Stimulated activated naive B cell treated with anti-CD40 and anti-IgM and Interleukin-4, amounts not matched to agents 10 μg/mL and 1 μg/mL and 100 μg/mL, for 72 hours (primary cell): ENCODE measurements at regions not wholly inside any gene's neighbourhood (a gene's known extent, or its start where the extent isn't known, plus 50 kb on each side); places are given as distances from the start of the nearest gene placed in this dataset.

ENCODE experiments used
- ATAC-seq, 2 donors: fragments of 150-1000 bp; cut with Tn5 transposase; replicated peaks; 2 replicates each; pipeline ENCODE4 v1.10.0; 2021; ENCODE audit warnings: moderate library complexity in 1 of 2
- DNase-seq: peaks from one replicate; pipeline ENCODE4 v3.0.0; 2021
- H3K27ac Mint-ChIP-seq: one replicate; pipeline ENCODE4 v1.8.0; 2022; ENCODE audit warnings: mild to moderate bottlenecking, mixed read lengths
- H3K27me3 Mint-ChIP-seq, 2 donors: one replicate each; pipeline ENCODE4 v1.8.0; 2022; ENCODE audit warnings: mixed read lengths in 2 of 2
- H3K36me3 Mint-ChIP-seq, 2 donors: one replicate each; pipeline ENCODE4 v1.8.0; 2022; ENCODE audit warnings: mixed read lengths in 2 of 2, mild to moderate bottlenecking in 1 of 2
- H3K4me1 Mint-ChIP-seq, 2 donors: one replicate each; pipeline ENCODE4 v1.8.0; 2022; ENCODE audit warnings: mixed read lengths in 2 of 2, mild to moderate bottlenecking in 1 of 2
- H3K4me3 Mint-ChIP-seq, 2 donors: one replicate each; pipeline ENCODE4 v1.8.0; 2022; ENCODE audit warnings: mild to moderate bottlenecking in 2 of 2, mixed read lengths in 2 of 2, moderate library complexity in 1 of 2
- H3K9me3 Mint-ChIP-seq, 2 donors: one replicate each; pipeline ENCODE4 v1.8.0; 2022; ENCODE audit warnings: mixed read lengths in 2 of 2, mild to moderate bottlenecking in 1 of 2

GRCh38 chr1:227466039-227466645 is 97.2 kb upstream of the ZNF678 start:
- ATAC-seq (no peak), DNase-seq (no peak)
- H3K4me1 Mint-ChIP-seq = no peaks in the 10 kb centered on the region
- no peak overlapping the region for H3K4me3 Mint-ChIP-seq
- H3K9me3 Mint-ChIP-seq = peaks cover 5% of the 10 kb centered on the region in 2 donors
- peaks cover 3 to 5% of the 10 kb centered on the region in 2 donors for H3K36me3 Mint-ChIP-seq
- no peak overlapping the region for H3K27ac Mint-ChIP-seq
- peaks cover 6 to 8% of the 10 kb centered on the region in 2 donors for H3K27me3 Mint-ChIP-seq

- Mint-ChIP-seq H3K4me3 (no peak overlapping the region), H3K4me1 (no peaks in the 10 kb centered on the region), H3K27me3 (peaks cover 3 to 9% of the 10 kb centered on the region in 2 donors), H3K36me3 (peaks cover under 1 to 3% of the 10 kb centered on the region in 2 donors), H3K27ac (no peak overlapping the region), H3K9me3 (peaks cover 1 to 3% of the 10 kb centered on the region in 2 donors)
- ATAC-seq (no peak), DNase-seq (no peak)
Observed at GRCh38 chr1:227465256-227465655, 98.1 kb upstream of the ZNF678 start.

GRCh38 chr1:227459977-227460376 is 103.4 kb upstream of the ZNF678 start:
- Mint-ChIP-seq H3K36me3 (no peaks in the 10 kb centered on the region), H3K27ac (no peak overlapping the region), H3K4me1 (no peaks in the 10 kb centered on the region), H3K27me3 (peaks cover 15 to 29% of the 10 kb centered on the region in 2 donors), H3K4me3 (no peak overlapping the region), H3K9me3 (no peaks in the 10 kb centered on the region)
- ATAC-seq = no peak
- DNase-seq = no peak

- no peaks in the 10 kb centered on the region for H3K4me1 Mint-ChIP-seq
- DNase-seq (no peak), ATAC-seq (no peak)
- H3K27ac Mint-ChIP-seq = no peak overlapping the region
- H3K36me3 Mint-ChIP-seq = no peaks in the 10 kb centered on the region
- no peaks in the 10 kb centered on the region for H3K9me3 Mint-ChIP-seq
- H3K4me3 Mint-ChIP-seq = no peak overlapping the region
- peaks cover 21 to 34% of the 10 kb centered on the region in 2 donors for H3K27me3 Mint-ChIP-seq
Observed at GRCh38 chr1:227459326-227459841, 104.0 kb upstream of the ZNF678 start.

GRCh38 chr1:227454686-227455085 is 108.7 kb upstream of the ZNF678 start:
- Mint-ChIP-seq H3K27me3 (peaks cover 39 to 44% of the 10 kb centered on the region in 2 donors), H3K9me3 (no peaks in the 10 kb centered on the region), H3K4me3 (no peak overlapping the region), H3K4me1 (no peaks in the 10 kb centered on the region), H3K27ac (no peak overlapping the region), H3K36me3 (no peaks in the 10 kb centered on the region)
- no peak for DNase-seq
- ATAC-seq = no peak

- Mint-ChIP-seq H3K4me3 (no peak overlapping the region), H3K4me1 (peaks cover 2 to 5% of the 10 kb centered on the region in 2 donors), H3K27me3 (peaks cover 45% of the 10 kb centered on the region in 2 donors), H3K36me3 (no peaks in the 10 kb centered on the region), H3K27ac (no peak overlapping the region), H3K9me3 (peaks cover 0 to 2% of the 10 kb centered on the region in 2 donors)
- ATAC-seq = no peak
- no peak for DNase-seq
Observed at GRCh38 chr1:227453631-227454355, 109.6 kb upstream of the ZNF678 start.

- Mint-ChIP-seq H3K27me3 (peaks cover 56 to 61% of the 10 kb centered on the region in 2 donors), H3K9me3 (peaks cover 0 to 2% of the 10 kb centered on the region in 2 donors), H3K36me3 (no peaks in the 10 kb centered on the region), H3K4me3 (no peak overlapping the region), H3K27ac (no peak overlapping the region), H3K4me1 (peaks cover 2 to 5% of the 10 kb centered on the region in 2 donors)
- ATAC-seq (no peak), DNase-seq (no peak)
Observed at GRCh38 chr1:227451954-227452353, 111.4 kb upstream of the ZNF678 start.

GRCh38 chr1:227451057-227451456 is 112.3 kb upstream of the ZNF678 start:
- DNase-seq (no peak), ATAC-seq (no peak)
- Mint-ChIP-seq H3K36me3 (no peaks in the 10 kb centered on the region), H3K27ac (no peak overlapping the region), H3K4me3 (no peak overlapping the region), H3K27me3 (peaks cover 54 to 61% of the 10 kb centered on the region in 2 donors), H3K4me1 (peaks cover 2 to 5% of the 10 kb centered on the region in 2 donors), H3K9me3 (peaks cover 0 to 3% of the 10 kb centered on the region in 2 donors)

GRCh38 chr1:227450489-227450888 is 112.9 kb upstream of the ZNF678 start:
- Mint-ChIP-seq H3K4me3 (no peak overlapping the region), H3K9me3 (peaks cover 0 to 3% of the 10 kb centered on the region in 2 donors), H3K36me3 (no peaks in the 10 kb centered on the region), H3K27ac (no peak overlapping the region), H3K27me3 (peaks cover 56 to 62% of the 10 kb centered on the region in 2 donors), H3K4me1 (peaks cover 2 to 5% of the 10 kb centered on the region in 2 donors)
- DNase-seq (no peak), ATAC-seq (no peak)

GRCh38 chr1:227449741-227450441 is 113.5 kb upstream of the ZNF678 start:
- H3K9me3 Mint-ChIP-seq = peaks cover 0 to 3% of the 10 kb centered on the region in 2 donors
- no peak for DNase-seq
- no peaks in the 10 kb centered on the region for H3K36me3 Mint-ChIP-seq
- H3K4me3 Mint-ChIP-seq = no peak overlapping the region
- no peak for ATAC-seq
- H3K27me3 Mint-ChIP-seq = peaks cover 53 to 58% of the 10 kb centered on the region in 2 donors
- peaks cover 2 to 5% of the 10 kb centered on the region in 2 donors for H3K4me1 Mint-ChIP-seq
- no peak overlapping the region for H3K27ac Mint-ChIP-seq

- H3K27me3 Mint-ChIP-seq = peaks cover 44 to 51% of the 10 kb centered on the region in 2 donors
- DNase-seq (no peak), ATAC-seq (peak; percentile 65 to 82)
- H3K36me3 Mint-ChIP-seq = no peaks in the 10 kb centered on the region
- H3K4me3 Mint-ChIP-seq = no peak overlapping the region
- peaks cover 2 to 5% of the 10 kb centered on the region in 2 donors for H3K4me1 Mint-ChIP-seq
- peaks cover 0 to 3% of the 10 kb centered on the region in 2 donors for H3K9me3 Mint-ChIP-seq
- no peak overlapping the region for H3K27ac Mint-ChIP-seq
Observed at GRCh38 chr1:227449051-227449450, 114.3 kb upstream of the ZNF678 start.

GRCh38 chr1:227447531-227447990 is 115.8 kb upstream of the ZNF678 start:
- no peak overlapping the region for H3K27ac Mint-ChIP-seq
- H3K4me1 Mint-ChIP-seq = peaks cover 2 to 5% of the 10 kb centered on the region in 2 donors
- peaks cover 46 to 55% of the 10 kb centered on the region in 2 donors for H3K27me3 Mint-ChIP-seq
- H3K36me3 Mint-ChIP-seq = no peaks in the 10 kb centered on the region
- H3K4me3 Mint-ChIP-seq = no peak overlapping the region
- peaks cover 0 to 3% of the 10 kb centered on the region in 2 donors for H3K9me3 Mint-ChIP-seq
- no peak for DNase-seq
- no peak for ATAC-seq

GRCh38 chr1:227445746-227446145 is 117.6 kb upstream of the ZNF678 start:
- Mint-ChIP-seq H3K27me3 (peaks cover 41 to 50% of the 10 kb centered on the region in 2 donors), H3K9me3 (peaks cover 0 to 3% of the 10 kb centered on the region in 2 donors), H3K4me3 (no peak overlapping the region), H3K4me1 (peaks cover 2 to 5% of the 10 kb centered on the region in 2 donors), H3K36me3 (no peaks in the 10 kb centered on the region), H3K27ac (no peak overlapping the region)
- DNase-seq = no peak
- ATAC-seq = no peak

- peaks cover 46 to 54% of the 10 kb centered on the region in 2 donors for H3K27me3 Mint-ChIP-seq
- ATAC-seq = no peak
- H3K4me3 Mint-ChIP-seq = no peak overlapping the region
- H3K36me3 Mint-ChIP-seq = no peaks in the 10 kb centered on the region
- peaks cover 2 to 5% of the 10 kb centered on the region in 2 donors for H3K4me1 Mint-ChIP-seq
- DNase-seq = no peak
- no peak overlapping the region for H3K27ac Mint-ChIP-seq
- peaks cover 0 to 3% of the 10 kb centered on the region in 2 donors for H3K9me3 Mint-ChIP-seq
Observed at GRCh38 chr1:227445092-227445674, 118.2 kb upstream of the ZNF678 start.
